Right cardiac atrium (tissue), 5 donors: ENCODE measurements at regions not wholly inside any gene's neighbourhood (a gene's known extent, or its start where the extent isn't known, plus 50 kb on each side); places are given as distances from the start of the nearest gene placed in this dataset.

Experiments
- ATAC-seq, 2 donors: fragments of 200-7000 bp; cut with Tn5 transposase; one replicate each; pipeline versions ENCODE4 v1.8.0 to v1.9.1; 2020; ENCODE audit warnings: moderate library complexity in 2 of 2, mild to moderate bottlenecking in 1 of 2
- DNase-seq, 3 donors: peaks; one replicate each; pipeline ENCODE4 v3.0.0-alpha.2; 2020
- H3K27ac ChIP-seq: one replicate; pipeline ENCODE4 v1.5.1; 2013; ENCODE audit warnings: mild to moderate bottlenecking, low read length, control low read depth, moderate library complexity
- H3K27me3 ChIP-seq: one replicate; pipeline ENCODE4 v1.6.1; 2013; ENCODE audit not compliant: control insufficient read depth, insufficient read depth
- H3K4me1 ChIP-seq: one replicate; pipeline ENCODE4 v1.6.1; 2013; ENCODE audit warnings: low read length; ENCODE audit not compliant: control insufficient read depth, insufficient read depth
- H3K4me3 ChIP-seq: one replicate; pipeline ENCODE4 v1.5.1; 2013; ENCODE audit warnings: low read length, control low read depth
- H3K9me3 ChIP-seq: one replicate; pipeline ENCODE4 v1.6.1; 2013; ENCODE audit warnings: low read length; ENCODE audit not compliant: control insufficient read depth
- WGBS: extraction: QIAGEN DNeasy Blood & Tissue Kit; methylation state at CpG from one replicate; pipeline ENCODE4 v1.1.7; 2013; 5-methylcytosine and 5-hydroxymethylcytosine counted together
- intact Hi-C, 4 donors: fragments of 100-400 bp; cut with DNase I; formaldehyde crosslinking; loops; one replicate each; pipeline versions ENCODE4 v1.11.0 to v1.14.0; 2022 to 2023
- donor health status: healthy with polysubstance abuse.
- donor health status: DM: no; HTN: yes; CAD: no.
- donor health status: DM: no; HTN: no; CAD: no.
- donor health status: DM: no; HTN: yes; CAD: no; lungs with severe emphysema.
- donor health status: DM: yes; HTN: yes; CAD: no.

GRCh38 chr6:63442870-63443269 is 123.1 kb upstream of the LGSN start:
- ATAC-seq (no peak), DNase-seq (no peak)
- 93% methylated on average over 20 of the region's 20 CpGs for WGBS
- no peaks in the 10 kb centered on the region for H3K4me1 ChIP-seq
- intact Hi-C loops = no loop called here
- H3K9me3 ChIP-seq = no peaks in the 10 kb centered on the region
- H3K4me3 ChIP-seq = no peak overlapping the region
- no peaks in the 10 kb centered on the region for H3K27me3 ChIP-seq
- no peak overlapping the region for H3K27ac ChIP-seq

- intact Hi-C loops = no loop called here
- no peak for ATAC-seq
- no peaks in the 10 kb centered on the region for H3K27me3 ChIP-seq
Observed at GRCh38 chr6:63444768-63445167, 125.0 kb upstream of the LGSN start.

GRCh38 chr6:63446405-63446804 is 125.9 kb upstream of the LOC128125822 start:
- DNase-seq (no peak), ATAC-seq (no peak)
- 90% methylated on average over 5 of the region's 5 CpGs for WGBS
- Histone ChIP-seq H3K27me3 (no peaks in the 10 kb centered on the region), H3K27ac (no peak overlapping the region), H3K9me3 (no peaks in the 10 kb centered on the region), H3K4me3 (no peak overlapping the region), H3K4me1 (no peaks in the 10 kb centered on the region)
- intact Hi-C loops = no loop called here

More at GRCh38 chr6:63444768-63445167, 125.0 kb upstream of the LGSN start:
- Histone ChIP-seq H3K27ac (no peak overlapping the region), H3K4me1 (no peaks in the 10 kb centered on the region), H3K9me3 (no peaks in the 10 kb centered on the region), H3K4me3 (no peak overlapping the region)
- no peak for DNase-seq
- 91% methylated on average over 7 of the region's 7 CpGs for WGBS

GRCh38 chr6:63447134-63447533 is 125.1 kb upstream of the LOC128125822 start:
- Histone ChIP-seq H3K9me3 (no peaks in the 10 kb centered on the region), H3K27ac (no peak overlapping the region), H3K4me1 (no peaks in the 10 kb centered on the region), H3K27me3 (no peaks in the 10 kb centered on the region), H3K4me3 (no peak overlapping the region)
- 35% methylated on average over 1 of the region's 1 CpG for WGBS
- DNase-seq (no peak), ATAC-seq (no peak)
- intact Hi-C loops = no loop called here

- WGBS = 55% methylated on average over 5 of the region's 5 CpGs
- Histone ChIP-seq H3K9me3 (no peaks in the 10 kb centered on the region), H3K4me1 (no peaks in the 10 kb centered on the region), H3K27ac (no peak overlapping the region), H3K27me3 (no peaks in the 10 kb centered on the region), H3K4me3 (no peak overlapping the region)
- no peak for DNase-seq
- ATAC-seq = no peak
- intact Hi-C loops = no loop called here
Observed at GRCh38 chr6:63448229-63448628, 124.1 kb upstream of the LOC128125822 start.

GRCh38 chr6:63449714-63450113 is 122.6 kb upstream of the LOC128125822 start:
- intact Hi-C loops = no loop called here

GRCh38 chr6:63451238-63451637 is 121.0 kb upstream of the LOC128125822 start:
- H3K27me3 ChIP-seq = no peaks in the 10 kb centered on the region
- no peak overlapping the region for H3K4me3 ChIP-seq
- no peak overlapping the region for H3K27ac ChIP-seq
- DNase-seq = no peak
- no peaks in the 10 kb centered on the region for H3K4me1 ChIP-seq
- H3K9me3 ChIP-seq = no peaks in the 10 kb centered on the region
- no peak for ATAC-seq
- intact Hi-C loops = no loop called here

More at GRCh38 chr6:63449714-63450113, 122.6 kb upstream of the LOC128125822 start:
- H3K27me3 ChIP-seq = no peaks in the 10 kb centered on the region
- no peaks in the 10 kb centered on the region for H3K9me3 ChIP-seq
- 87% methylated on average over 2 of the region's 2 CpGs for WGBS
- no peak for DNase-seq
- H3K4me3 ChIP-seq = no peak overlapping the region
- no peaks in the 10 kb centered on the region for H3K4me1 ChIP-seq
- no peak for ATAC-seq
- no peak overlapping the region for H3K27ac ChIP-seq

- DNase-seq = no peak
- WGBS = 66% methylated on average over 4 of the region's 4 CpGs
Observed at GRCh38 chr6:63452125-63452524, 120.2 kb upstream of the LOC128125822 start.

GRCh38 chr6:63456734-63457133 is 115.5 kb upstream of the LOC128125822 start:
- no peak overlapping the region for H3K27ac ChIP-seq
- intact Hi-C loops = no loop called here
- no peaks in the 10 kb centered on the region for H3K27me3 ChIP-seq
- no peak overlapping the region for H3K4me3 ChIP-seq
- ATAC-seq (no peak), DNase-seq (no peak)
- no peaks in the 10 kb centered on the region for H3K9me3 ChIP-seq
- no peaks in the 10 kb centered on the region for H3K4me1 ChIP-seq

More at GRCh38 chr6:63452125-63452524, 120.2 kb upstream of the LOC128125822 start:
- intact Hi-C loops = no loop called here
- no peaks in the 10 kb centered on the region for H3K27me3 ChIP-seq
- H3K4me3 ChIP-seq = no peak overlapping the region
- H3K4me1 ChIP-seq = no peaks in the 10 kb centered on the region
- no peak for ATAC-seq
- no peak overlapping the region for H3K27ac ChIP-seq
- no peaks in the 10 kb centered on the region for H3K9me3 ChIP-seq

- Histone ChIP-seq H3K27me3 (no peaks in the 10 kb centered on the region), H3K9me3 (no peaks in the 10 kb centered on the region), H3K4me1 (no peaks in the 10 kb centered on the region), H3K27ac (no peak overlapping the region), H3K4me3 (no peak overlapping the region)
- intact Hi-C loops = no loop called here
- DNase-seq (no peak), ATAC-seq (no peak)
- 85% methylated on average over 6 of the region's 6 CpGs for WGBS
Observed at GRCh38 chr6:63458480-63459115, 113.7 kb upstream of the LOC128125822 start.

GRCh38 chr6:63459814-63460213 is 112.5 kb upstream of the LOC128125822 start:
- H3K27ac ChIP-seq = no peak overlapping the region
- 89% methylated on average over 5 of the region's 5 CpGs for whole genome bisulfite sequencing

GRCh38 chr6:63460971-63461370 is 111.3 kb upstream of the LOC128125822 start:
- H3K4me3 ChIP-seq = no peak overlapping the region
- H3K27me3 ChIP-seq = no peaks in the 10 kb centered on the region
- WGBS = 90% methylated on average over 10 of the region's 10 CpGs
- DNase-seq = no peak
- no peaks in the 10 kb centered on the region for H3K9me3 ChIP-seq
- no peak overlapping the region for H3K27ac ChIP-seq
- H3K4me1 ChIP-seq = no peaks in the 10 kb centered on the region
- intact Hi-C loops = no loop called here
- ATAC-seq = no peak

More at GRCh38 chr6:63459814-63460213, 112.5 kb upstream of the LOC128125822 start:
- no peaks in the 10 kb centered on the region for H3K27me3 ChIP-seq
- ATAC-seq (no peak), DNase-seq (no peak)
- intact Hi-C loops = no loop called here
- no peaks in the 10 kb centered on the region for H3K9me3 ChIP-seq
- H3K4me3 ChIP-seq = no peak overlapping the region
- H3K4me1 ChIP-seq = no peaks in the 10 kb centered on the region
